ENCODE measurements at regions not wholly inside any gene's neighbourhood (a gene's known extent, or its start where the extent isn't known, plus 50 kb on each side); places are given as distances from the start of the nearest gene placed in this dataset.
"Not testable (repeated sequence)": the region's sequence is repeated elsewhere in the genome, so short reads cannot be mapped to it uniquely, and the experiment has no call there.

GRCh38 chrX:114015966-114016365 lies 567.9 kb upstream of the HTR2C start:
- no peak for DNase-seq (ENCODE audit: low read depth)

DNA sequence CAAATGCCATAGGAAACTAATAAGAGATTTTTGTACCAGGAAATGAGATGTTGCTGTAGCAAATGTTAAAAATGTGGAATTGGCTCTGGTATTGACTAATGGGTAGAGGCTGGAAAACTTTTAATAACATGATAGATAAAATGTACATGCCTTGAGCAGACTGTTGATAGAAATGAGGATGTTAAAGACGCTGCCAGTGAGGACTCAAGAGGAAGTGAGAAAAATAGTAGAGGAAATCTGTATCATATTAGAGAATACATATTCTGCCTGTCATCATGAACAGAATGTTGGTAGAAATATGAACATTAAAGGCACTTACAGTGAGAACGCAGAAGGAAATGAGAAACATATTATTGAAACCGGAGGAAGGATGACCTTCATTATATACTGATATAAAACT lies 577.2 kb upstream of the HTR2C start:
- no peak for DNase-seq (ENCODE audit: low read depth)

DNA sequence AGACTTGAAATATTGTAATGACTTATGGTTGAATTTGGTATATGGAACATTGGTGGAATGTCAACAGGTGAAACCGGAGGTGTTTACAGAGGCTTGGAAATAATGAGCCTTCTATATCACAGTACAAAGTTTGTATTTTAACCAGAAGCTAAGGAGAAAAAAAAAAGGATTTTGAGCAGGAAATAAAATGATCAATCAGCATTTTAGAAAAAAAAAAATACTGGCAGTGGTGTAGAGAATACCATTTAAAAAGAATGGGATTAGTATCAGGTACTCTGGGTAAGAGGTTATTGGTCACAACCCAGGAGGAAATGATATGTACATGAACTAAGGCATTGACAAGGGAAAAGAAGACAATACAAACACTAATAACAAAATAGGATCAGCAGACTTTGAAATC lies 587.1 kb upstream of the HTR2C start:
- DNase-seq (ENCODE audit: low read depth), result no peak

- DNase-seq (ENCODE audit: low read depth), result not testable (repeated sequence)
Measured at GRCh38 chrX:113991720-113992119, 592.2 kb upstream of the HTR2C start.

- DNase-seq (ENCODE audit: low read depth), result not testable (repeated sequence)
Measured at GRCh38 chrX:113990669-113991068, 593.2 kb upstream of the HTR2C start.

DNA sequence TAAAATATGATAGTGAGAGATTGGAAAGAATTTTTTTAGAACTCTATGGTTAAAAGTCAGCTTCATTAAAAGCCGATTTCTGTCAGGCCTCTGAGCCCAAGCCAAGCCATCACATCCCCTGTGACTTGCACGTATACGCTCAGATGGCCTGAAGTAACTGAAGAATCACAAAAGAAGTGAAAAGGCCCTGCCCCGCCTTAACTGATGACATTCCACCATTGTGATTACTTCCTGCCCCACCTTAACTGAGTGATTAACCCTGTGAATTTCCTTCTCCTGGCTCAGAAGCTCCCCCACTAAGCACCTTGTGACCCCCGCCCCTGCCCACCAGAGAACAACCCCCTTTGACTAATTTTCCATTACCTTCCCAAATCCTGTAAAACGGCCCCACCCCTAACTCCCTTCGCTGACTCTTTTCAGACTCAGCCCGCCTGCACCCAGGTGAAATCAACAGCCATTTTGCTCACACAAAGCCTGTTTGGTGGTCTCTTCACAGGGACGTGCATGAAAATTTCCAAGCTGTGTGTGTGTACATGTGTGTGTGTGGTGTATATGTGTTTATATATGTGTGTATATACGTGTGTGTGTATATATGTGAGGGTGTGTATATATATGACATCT lies 595.5 kb upstream of the HTR2C start:
- not testable (repeated sequence) for DNase-seq (ENCODE audit: low read depth)

- DNase-seq (ENCODE audit: low read depth), result no peak
Measured at GRCh38 chrX:113986427-113986826, 597.5 kb upstream of the HTR2C start.

DNA sequence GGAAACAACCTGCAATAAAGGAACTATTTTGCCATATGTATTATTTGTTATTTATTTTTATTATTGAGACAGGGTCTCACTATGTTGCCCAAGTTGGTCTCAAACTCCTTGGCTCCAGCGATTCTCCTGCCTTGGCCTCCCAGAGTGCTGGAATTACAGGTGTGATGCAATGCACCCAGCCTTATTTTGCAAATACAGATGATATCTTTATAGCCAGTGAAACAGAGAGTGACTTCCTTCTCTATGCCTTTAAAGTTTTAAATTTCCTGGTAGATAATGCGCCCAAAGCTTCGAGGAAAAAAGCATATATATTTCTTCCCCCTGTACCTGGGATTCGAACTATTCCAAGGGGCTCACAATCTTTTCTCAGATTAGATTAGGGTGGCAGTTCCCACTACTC lies 601.1 kb upstream of the HTR2C start:
- DNase-seq (ENCODE audit: low read depth), result no peak

DNA sequence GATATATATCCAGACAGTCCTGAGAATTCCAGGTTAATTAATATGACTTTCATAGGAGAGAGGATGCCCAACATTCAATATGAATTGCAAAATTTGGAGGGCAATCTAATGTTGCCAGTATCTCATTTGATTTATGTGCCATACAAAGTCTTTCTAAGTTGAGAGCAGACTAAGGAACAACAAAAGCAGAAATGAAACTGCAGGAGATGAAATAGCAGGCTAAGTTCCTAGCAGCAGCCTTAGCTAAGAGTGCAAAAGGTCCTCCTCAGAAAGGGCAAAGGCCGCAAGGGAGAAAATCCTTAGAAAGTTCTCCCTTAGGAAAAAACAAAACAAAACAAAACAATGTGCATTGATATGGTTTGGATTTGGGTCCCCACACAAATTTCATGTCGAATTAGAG lies 602.9 kb upstream of the HTR2C start:
- no peak for DNase-seq (ENCODE audit: low read depth)

GRCh38 chrX:113977887-113978286 lies 606.0 kb upstream of the HTR2C start:
- no peak for DNase-seq (ENCODE audit: low read depth)

- no peak for DNase-seq (ENCODE audit: low read depth)
Measured at GRCh38 chrX:113975441-113975840, 608.4 kb upstream of the HTR2C start.

GRCh38 chrX:113974881-113975280 lies 609.0 kb upstream of the HTR2C start:
- DNase-seq (ENCODE audit: low read depth), result no peak

DNA sequence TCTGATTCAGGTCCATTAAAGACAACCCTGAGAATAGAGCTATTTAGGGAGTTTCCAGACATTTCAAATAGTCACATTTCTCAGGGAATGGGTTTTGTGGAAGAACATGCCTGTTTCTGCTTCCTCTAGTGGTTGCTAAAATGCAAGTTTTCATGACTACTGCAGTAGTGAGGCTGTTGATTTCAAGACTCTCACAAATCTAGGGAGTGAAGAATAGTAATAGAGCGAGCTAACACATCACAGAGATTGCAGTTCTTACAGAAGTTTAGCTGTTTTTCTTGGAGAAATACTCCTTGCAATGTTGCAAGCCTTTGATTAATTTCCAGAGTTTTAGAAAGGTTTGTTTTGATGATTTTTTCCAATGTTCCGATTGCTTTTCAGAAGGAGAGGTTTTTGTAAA lies 610.2 kb upstream of the HTR2C start:
- no peak for DNase-seq (ENCODE audit: low read depth)

DNA sequence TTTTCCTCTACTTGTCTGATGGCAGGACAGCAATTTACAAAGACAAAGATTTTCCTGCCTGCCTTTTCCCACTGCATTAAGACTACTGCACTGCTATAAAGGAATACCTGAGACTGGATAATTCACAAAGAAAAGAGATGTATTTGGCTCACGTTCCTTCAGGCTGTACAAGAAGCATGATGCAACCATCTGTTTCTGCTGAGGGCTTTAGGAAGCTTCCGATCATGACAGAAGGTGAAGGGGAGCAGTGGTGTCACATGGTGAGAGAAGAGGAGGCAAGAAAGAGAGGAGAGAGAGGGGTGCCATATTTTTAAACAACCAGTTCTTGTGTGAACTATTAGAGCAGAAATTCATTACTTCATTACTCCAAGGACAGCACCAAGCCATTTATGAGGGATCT lies 617.1 kb upstream of the HTR2C start:
- no peak for DNase-seq (ENCODE audit: low read depth)

DNA sequence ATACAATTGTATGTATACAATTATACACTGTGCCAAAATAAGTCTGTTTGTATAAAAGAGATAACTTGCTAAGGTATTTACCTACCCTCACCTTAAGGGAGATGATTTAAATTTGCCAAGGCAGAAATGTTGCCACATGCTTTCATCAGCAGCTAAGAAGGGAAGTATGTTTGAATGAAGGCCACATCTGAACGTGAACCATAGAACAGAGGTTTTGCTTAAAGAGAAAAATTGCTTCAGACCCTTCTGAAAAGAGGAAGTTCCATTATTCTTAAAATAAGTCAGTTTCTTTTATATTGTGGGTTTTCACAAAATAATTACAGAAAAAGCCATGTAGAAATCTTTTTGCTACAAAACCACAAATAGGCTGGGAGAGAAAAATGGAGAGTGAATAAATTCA lies 621.5 kb upstream of the HTR2C start:
- no peak for DNase-seq (ENCODE audit: low read depth)

DNA sequence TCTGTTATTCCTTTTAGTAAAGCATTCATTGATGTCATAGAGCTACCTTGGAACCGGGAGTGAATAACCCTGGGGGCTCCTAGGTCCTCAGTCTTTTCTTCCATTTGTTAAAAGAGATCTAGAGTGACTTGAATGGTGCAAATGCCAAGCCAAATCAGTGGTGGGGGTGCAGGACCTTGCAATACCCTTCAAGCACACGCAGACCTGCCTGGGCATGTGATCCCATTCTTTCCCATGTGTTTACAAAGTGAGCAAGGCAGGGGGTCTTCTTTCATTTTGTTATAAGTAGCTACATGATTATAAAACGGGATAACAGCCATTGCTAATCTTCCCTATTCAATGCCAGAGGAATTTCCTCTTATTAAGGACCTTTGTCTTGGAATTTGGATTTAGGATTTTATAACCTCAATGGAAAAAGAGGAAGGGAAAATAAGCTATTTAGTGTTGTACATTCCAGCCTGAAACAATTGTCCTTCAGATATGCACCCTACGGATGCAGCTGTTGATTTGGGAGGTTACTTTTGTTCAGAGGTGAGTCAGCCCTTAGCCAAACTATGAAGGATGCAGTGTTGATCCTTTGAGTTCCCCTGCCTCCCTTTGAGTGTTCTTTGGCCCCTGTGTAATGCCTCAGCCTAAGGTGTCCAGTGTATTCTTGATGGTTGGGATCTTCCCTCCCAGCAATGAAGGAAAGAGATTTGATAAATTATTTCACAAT lies 623.8 kb upstream of the HTR2C start:
- no peak for DNase-seq (ENCODE audit: low read depth)

GRCh38 chrX:113956936-113957335 lies 627.0 kb upstream of the HTR2C start:
- no peak for DNase-seq (ENCODE audit: low read depth)

- DNase-seq (ENCODE audit: low read depth), result no peak
Measured at GRCh38 chrX:113954297-113954696, 629.6 kb upstream of the HTR2C start.

- no peak for DNase-seq (ENCODE audit: low read depth)
Measured at GRCh38 chrX:113950081-113950678, 633.7 kb upstream of the HTR2C start.

DNA sequence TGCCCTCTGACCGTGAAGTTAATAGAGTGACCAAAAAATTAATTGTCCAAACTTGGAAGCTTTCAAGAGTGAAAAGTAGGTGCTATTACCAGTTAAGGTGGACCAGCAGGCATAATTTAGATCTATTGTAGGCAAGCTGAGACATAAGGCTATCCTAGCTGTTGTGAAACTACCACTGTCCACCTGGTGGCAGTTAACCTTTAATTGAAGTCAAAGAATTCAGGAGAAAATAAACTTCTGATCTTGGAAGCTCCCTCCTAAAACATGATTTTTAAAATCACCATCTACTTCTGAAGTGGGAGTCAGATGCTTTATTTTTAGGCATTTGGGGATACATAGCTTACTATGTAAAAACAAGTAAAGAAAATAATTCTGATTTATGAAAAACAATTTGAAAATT lies 636.3 kb upstream of the HTR2C start:
- DNase-seq (ENCODE audit: low read depth), result no peak

DNA sequence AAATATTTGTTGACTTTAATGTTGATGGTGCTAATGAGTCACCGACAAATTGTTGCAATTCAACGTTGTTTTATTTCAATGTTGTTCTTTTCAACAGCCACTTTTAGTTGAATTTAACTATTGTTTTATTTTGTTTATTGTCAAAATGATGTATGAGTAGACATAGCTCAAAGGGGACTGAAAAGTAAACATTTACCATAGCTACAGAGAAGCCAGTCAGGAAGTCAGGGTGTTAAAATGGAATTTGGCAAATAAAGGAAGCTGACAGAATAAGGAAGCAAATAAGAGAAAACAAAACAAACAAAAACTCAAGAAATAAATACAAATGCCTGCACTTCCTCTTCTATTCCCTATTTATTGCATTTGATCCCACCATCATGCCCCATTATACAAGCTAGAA lies 648.4 kb upstream of the HTR2C start:
- DNase-seq (ENCODE audit: low read depth), result no peak

DNA sequence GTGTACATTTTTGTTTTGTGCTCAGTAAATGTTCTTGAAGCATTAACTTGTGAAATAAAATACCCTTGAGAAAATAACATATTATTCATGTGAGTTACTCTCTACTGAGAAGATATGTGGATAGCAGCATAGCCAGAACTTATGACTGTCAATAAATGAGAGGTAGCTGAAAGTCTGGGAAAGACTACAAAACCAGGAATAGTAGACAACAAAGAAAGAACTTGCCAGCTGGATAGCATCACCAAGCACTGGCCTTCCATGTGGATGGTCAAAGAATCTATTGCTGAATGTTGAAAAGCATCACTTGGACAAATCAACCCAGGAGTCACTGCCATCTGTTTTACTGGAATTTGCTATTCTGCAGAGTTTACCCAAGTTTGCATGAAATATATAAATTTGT lies 650.0 kb upstream of the HTR2C start:
- DNase-seq (ENCODE audit: low read depth), result no peak

DNA sequence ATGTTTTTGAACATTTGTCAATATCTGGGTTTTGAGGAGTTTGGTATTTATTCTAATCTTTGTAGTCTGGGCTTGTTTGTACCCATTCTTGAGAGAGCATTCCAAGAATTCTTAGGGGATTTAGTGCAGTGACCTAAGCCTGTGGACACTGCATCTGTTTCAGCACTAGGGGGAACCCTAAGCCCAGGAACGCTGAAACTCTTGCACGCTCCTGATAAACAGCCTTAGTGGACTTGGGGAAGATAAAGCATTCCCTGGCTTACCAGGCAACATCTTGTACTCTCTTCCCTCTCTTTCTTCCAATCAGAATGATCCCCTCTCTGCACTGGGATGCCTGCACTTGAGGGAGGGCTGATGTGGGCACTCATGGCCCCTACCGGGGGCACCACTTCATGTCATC lies 654.9 kb upstream of the HTR2C start:
- DNase-seq (ENCODE audit: low read depth), result peak; percentile 25

DNA sequence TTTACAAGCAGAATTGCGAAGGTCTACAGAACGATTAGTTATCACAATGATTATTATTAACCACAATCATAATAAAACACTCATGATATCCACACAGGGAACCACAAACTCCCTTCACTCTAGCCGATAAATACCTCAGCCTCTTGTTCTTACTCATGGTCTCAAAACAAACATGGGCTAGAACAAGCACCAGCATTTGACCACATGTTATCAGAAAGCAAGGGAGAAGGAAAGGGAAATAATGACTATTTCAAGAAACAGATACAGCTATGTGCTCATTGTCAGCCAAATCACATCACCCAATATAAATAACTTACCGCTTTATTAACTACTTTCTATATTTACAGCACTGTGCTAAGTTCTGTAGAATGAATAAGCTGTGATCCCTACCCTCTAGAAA lies 663.2 kb upstream of the HTR2C start:
- no peak for DNase-seq (ENCODE audit: low read depth)
